ENCODE measurements at regions not wholly inside any gene's neighbourhood (a gene's known extent, or its start where the extent isn't known, plus 50 kb on each side); places are given as distances from the start of the nearest gene placed in this dataset.
A peak's percentile ranks its signal among the peaks of the same experiment; 100 is the strongest.

GRCh38 chr4:31081366-31081765 is 361.2 kb downstream of the PCDH7 start:
- Mint-ChIP-seq H3K4me3 (ENCODE audit: unreplicated experiment) (no peak overlapping the region), H3K27ac (ENCODE audit: unreplicated experiment) (peak overlapping the region; percentile 45), H3K9me3 (ENCODE audit: unreplicated experiment) (no peaks in the 10 kb centered on the region), H3K4me1 (ENCODE audit: unreplicated experiment) (peaks cover 31% of the 10 kb centered on the region), H3K36me3 (ENCODE audit: unreplicated experiment) (peaks cover 2% of the 10 kb centered on the region), H3K27me3 (ENCODE audit: unreplicated experiment) (no peaks in the 10 kb centered on the region)
- no peak for DNase-seq (ENCODE audit: extremely low spot score, unreplicated experiment)
- TF ChIP-seq CTCF (IDR thresholded peaks at IDR 0.05) = no peak

- Mint-ChIP-seq H3K4me3 (ENCODE audit: unreplicated experiment) (no peak overlapping the region), H3K27ac (ENCODE audit: unreplicated experiment) (no peak overlapping the region), H3K4me1 (ENCODE audit: unreplicated experiment) (peaks cover 40% of the 10 kb centered on the region), H3K36me3 (ENCODE audit: unreplicated experiment) (peaks cover 2% of the 10 kb centered on the region), H3K9me3 (ENCODE audit: unreplicated experiment) (no peaks in the 10 kb centered on the region), H3K27me3 (ENCODE audit: unreplicated experiment) (no peaks in the 10 kb centered on the region)
- no peak for TF ChIP-seq CTCF (IDR thresholded peaks at IDR 0.05)
- no peak for DNase-seq (ENCODE audit: extremely low spot score, unreplicated experiment)
Observed at GRCh38 chr4:31083456-31083855, 363.3 kb downstream of the PCDH7 start.

GRCh38 chr4:31084806-31085416 is 364.7 kb downstream of the PCDH7 start:
- peaks cover 52% of the 10 kb centered on the region for H3K4me1 Mint-ChIP-seq (ENCODE audit: unreplicated experiment)
- H3K27ac Mint-ChIP-seq (ENCODE audit: unreplicated experiment) = peak overlapping the region; percentile 70
- H3K4me3 Mint-ChIP-seq (ENCODE audit: unreplicated experiment) = no peak overlapping the region
- peaks cover 2% of the 10 kb centered on the region for H3K36me3 Mint-ChIP-seq (ENCODE audit: unreplicated experiment)
- DNase-seq (ENCODE audit: extremely low spot score, unreplicated experiment) = no peak
- H3K27me3 Mint-ChIP-seq (ENCODE audit: unreplicated experiment) = no peaks in the 10 kb centered on the region
- TF ChIP-seq CTCF (IDR thresholded peaks at IDR 0.05) = no peak
- no peaks in the 10 kb centered on the region for H3K9me3 Mint-ChIP-seq (ENCODE audit: unreplicated experiment)

- Mint-ChIP-seq H3K27me3 (ENCODE audit: unreplicated experiment) (no peaks in the 10 kb centered on the region), H3K4me1 (ENCODE audit: unreplicated experiment) (peaks cover 51% of the 10 kb centered on the region), H3K36me3 (ENCODE audit: unreplicated experiment) (peaks cover 2% of the 10 kb centered on the region), H3K27ac (ENCODE audit: unreplicated experiment) (peak overlapping the region; percentile 70), H3K4me3 (ENCODE audit: unreplicated experiment) (no peak overlapping the region), H3K9me3 (ENCODE audit: unreplicated experiment) (no peaks in the 10 kb centered on the region)
- no peak for TF ChIP-seq CTCF (IDR thresholded peaks at IDR 0.05)
- no peak for DNase-seq (ENCODE audit: extremely low spot score, unreplicated experiment)
Observed at GRCh38 chr4:31085689-31086088, 365.5 kb downstream of the PCDH7 start.

GRCh38 chr4:31086756-31087330 is 366.7 kb downstream of the PCDH7 start:
- DNase-seq (ENCODE audit: extremely low spot score, unreplicated experiment) = no peak
- Mint-ChIP-seq H3K36me3 (ENCODE audit: unreplicated experiment) (peaks cover 2% of the 10 kb centered on the region), H3K27ac (ENCODE audit: unreplicated experiment) (no peak overlapping the region), H3K27me3 (ENCODE audit: unreplicated experiment) (no peaks in the 10 kb centered on the region), H3K9me3 (ENCODE audit: unreplicated experiment) (no peaks in the 10 kb centered on the region), H3K4me1 (ENCODE audit: unreplicated experiment) (peaks cover 43% of the 10 kb centered on the region), H3K4me3 (ENCODE audit: unreplicated experiment) (no peak overlapping the region)
- TF ChIP-seq CTCF (IDR thresholded peaks at IDR 0.05) = no peak
